ENCODE measurements at regions not wholly inside any gene's neighbourhood (a gene's known extent, or its start where the extent isn't known, plus 50 kb on each side); places are given as distances from the start of the nearest gene placed in this dataset.

DNA sequence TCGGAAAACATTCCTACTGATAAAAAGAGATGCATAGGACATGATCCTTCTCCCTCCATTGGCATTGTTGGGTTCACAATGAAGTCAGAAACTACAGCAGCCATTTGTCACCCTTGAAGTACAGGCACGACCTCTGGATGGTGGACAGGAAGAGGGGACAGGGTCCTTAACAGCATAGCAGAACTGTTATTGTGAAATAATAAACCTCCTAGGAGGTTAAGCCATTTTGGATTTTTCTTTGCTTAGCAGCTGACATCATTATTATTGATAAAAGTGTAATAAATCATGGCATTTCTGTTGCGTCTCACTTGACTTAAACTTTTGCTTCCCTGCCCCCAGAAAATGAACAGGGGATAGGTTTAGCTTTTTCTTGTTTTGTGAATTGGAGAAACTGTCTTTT, 134.3 kb upstream of the SASH1 start:
- no peaks in the 10 kb centered on the region for H3K9me3 Mint-ChIP-seq
- H3K9ac ChIP-seq (ENCODE audit: extremely low read depth, low read length, poor library complexity, severe bottlenecking): no peak overlapping the region
- H3K4me1 Mint-ChIP-seq: peaks cover 4% of the 10 kb centered on the region
- no peak overlapping the region for H3K27ac Mint-ChIP-seq
- H3K27me3 ChIP-seq (ENCODE audit: control insufficient read depth, insufficient read depth, low read length, poor library complexity, severe bottlenecking): no peaks in the 10 kb centered on the region
- H3K9me3 ChIP-seq (ENCODE audit: control insufficient read depth, low read length): no peaks in the 10 kb centered on the region
- H3K4me3 Mint-ChIP-seq: no peak overlapping the region
- no peaks in the 10 kb centered on the region for H3K4me1 ChIP-seq (ENCODE audit: control insufficient read depth, insufficient read depth, low read length)
- no peak overlapping the region for H3K27ac ChIP-seq (ENCODE audit: low read depth, low read length)
- WGBS, 2 experiments (ENCODE audit: insufficient coverage in 1 of 2, insufficient read length in 1 of 2): 92 to 94% methylated on average over 2 to 3 of the region's 3 CpGs
- TF ChIP-seq, protein P1, sequence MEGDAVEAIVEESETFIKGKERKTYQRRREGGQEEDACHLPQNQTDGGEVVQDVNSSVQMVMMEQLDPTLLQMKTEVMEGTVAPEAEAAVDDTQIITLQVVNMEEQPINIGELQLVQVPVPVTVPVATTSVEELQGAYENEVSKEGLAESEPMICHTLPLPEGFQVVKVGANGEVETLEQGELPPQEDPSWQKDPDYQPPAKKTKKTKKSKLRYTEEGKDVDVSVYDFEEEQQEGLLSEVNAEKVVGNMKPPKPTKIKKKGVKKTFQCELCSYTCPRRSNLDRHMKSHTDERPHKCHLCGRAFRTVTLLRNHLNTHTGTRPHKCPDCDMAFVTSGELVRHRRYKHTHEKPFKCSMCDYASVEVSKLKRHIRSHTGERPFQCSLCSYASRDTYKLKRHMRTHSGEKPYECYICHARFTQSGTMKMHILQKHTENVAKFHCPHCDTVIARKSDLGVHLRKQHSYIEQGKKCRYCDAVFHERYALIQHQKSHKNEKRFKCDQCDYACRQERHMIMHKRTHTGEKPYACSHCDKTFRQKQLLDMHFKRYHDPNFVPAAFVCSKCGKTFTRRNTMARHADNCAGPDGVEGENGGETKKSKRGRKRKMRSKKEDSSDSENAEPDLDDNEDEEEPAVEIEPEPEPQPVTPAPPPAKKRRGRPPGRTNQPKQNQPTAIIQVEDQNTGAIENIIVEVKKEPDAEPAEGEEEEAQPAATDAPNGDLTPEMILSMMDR (conservative IDR thresholded peaks at IDR 0.05): no peak
- no peaks in the 10 kb centered on the region for H3K36me3 ChIP-seq (ENCODE audit: control insufficient read depth, insufficient read depth, low read length)
- H3K4me3 ChIP-seq (ENCODE audit: low read length): no peak overlapping the region
- H3K36me3 Mint-ChIP-seq (ENCODE audit: low read depth): no peaks in the 10 kb centered on the region
- H3K27me3 Mint-ChIP-seq (ENCODE audit: insufficient read depth): no peaks in the 10 kb centered on the region
- DNase-seq: no peak

DNA sequence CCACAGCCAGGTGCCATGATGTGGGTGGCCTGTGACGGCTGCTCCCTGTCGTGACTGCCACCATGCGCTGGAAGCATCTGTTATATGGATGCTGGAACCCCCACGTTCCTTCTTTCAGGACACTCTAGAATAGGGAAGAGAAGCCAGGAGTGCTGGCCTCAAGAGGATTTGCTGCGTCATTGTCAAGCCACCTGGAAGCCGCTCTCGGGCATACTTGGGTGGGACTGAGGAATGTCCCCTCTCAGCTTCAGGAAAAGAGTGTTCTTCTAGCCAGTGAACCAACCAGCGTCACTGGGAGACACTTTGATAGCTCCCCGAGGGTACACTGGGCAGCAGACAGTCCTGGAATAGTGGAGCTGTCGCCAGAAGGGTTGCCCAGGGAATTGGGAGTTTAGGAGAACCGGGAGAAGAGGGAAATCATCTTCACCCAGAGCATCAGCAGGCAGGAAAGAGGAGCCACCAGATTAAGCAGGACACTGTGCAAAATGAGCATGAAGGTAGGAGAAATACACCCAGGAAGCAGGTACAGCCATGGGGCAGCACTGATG, 130.8 kb upstream of the SASH1 start:
- peaks cover 4% of the 10 kb centered on the region for H3K4me1 Mint-ChIP-seq
- Histone ChIP-seq H3K36me3 (ENCODE audit: control insufficient read depth, insufficient read depth, low read length) (no peaks in the 10 kb centered on the region), H3K9ac (ENCODE audit: extremely low read depth, low read length, poor library complexity, severe bottlenecking) (no peak overlapping the region), H3K4me3 (ENCODE audit: low read length) (no peak overlapping the region), H3K27ac (ENCODE audit: low read depth, low read length) (no peak overlapping the region), H3K4me1 (ENCODE audit: control insufficient read depth, insufficient read depth, low read length) (no peaks in the 10 kb centered on the region), H3K27me3 (ENCODE audit: control insufficient read depth, insufficient read depth, low read length, poor library complexity, severe bottlenecking) (no peaks in the 10 kb centered on the region), H3K9me3 (ENCODE audit: control insufficient read depth, low read length) (no peaks in the 10 kb centered on the region)
- 92 to 95% methylated on average over 10 to 11 of the region's 11 CpGs for WGBS, 2 experiments (ENCODE audit: insufficient coverage in 1 of 2, insufficient read length in 1 of 2)
- DNase-seq: no peak
- peaks cover 3% of the 10 kb centered on the region for H3K27me3 Mint-ChIP-seq (ENCODE audit: insufficient read depth)
- no peaks in the 10 kb centered on the region for H3K36me3 Mint-ChIP-seq (ENCODE audit: low read depth)
- no peaks in the 10 kb centered on the region for H3K9me3 Mint-ChIP-seq
- peak overlapping the region; percentile 40 for H3K27ac Mint-ChIP-seq
- no peak overlapping the region for H3K4me3 Mint-ChIP-seq
- TF ChIP-seq, protein P1 (conservative IDR thresholded peaks at IDR 0.05): no peak

DNA sequence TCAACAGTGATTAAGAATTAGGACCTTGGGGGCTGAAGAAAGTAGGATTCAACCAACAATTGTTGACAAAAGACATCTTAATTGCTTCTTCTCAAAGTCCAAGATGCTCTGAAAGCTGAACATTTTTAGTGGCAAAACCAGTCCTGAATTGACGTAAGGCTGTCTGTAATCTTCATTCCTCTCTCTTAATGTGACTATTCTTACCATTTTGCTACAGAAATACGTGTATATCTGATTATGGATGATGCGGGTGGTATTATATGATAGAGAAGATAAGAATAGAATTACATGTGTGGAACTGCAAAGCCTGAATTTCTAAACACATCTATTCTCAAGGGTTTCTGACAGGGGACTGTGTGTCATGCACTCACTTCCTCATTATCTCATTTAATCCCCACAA, 130.3 kb upstream of the SASH1 start:
- Mint-ChIP-seq H3K27ac (no peak overlapping the region), H3K9me3 (no peaks in the 10 kb centered on the region), H3K27me3 (ENCODE audit: insufficient read depth) (peaks cover 3% of the 10 kb centered on the region), H3K36me3 (ENCODE audit: low read depth) (no peaks in the 10 kb centered on the region), H3K4me3 (no peak overlapping the region), H3K4me1 (peaks cover 4% of the 10 kb centered on the region)
- no peaks in the 10 kb centered on the region for H3K9me3 ChIP-seq (ENCODE audit: control insufficient read depth, low read length)
- WGBS, 2 experiments (ENCODE audit: insufficient coverage in 1 of 2, insufficient read length in 1 of 2): 82 to 91% methylated on average over 1 to 3 of the region's 3 CpGs
- no peaks in the 10 kb centered on the region for H3K36me3 ChIP-seq (ENCODE audit: control insufficient read depth, insufficient read depth, low read length)
- H3K4me3 ChIP-seq (ENCODE audit: low read length): no peak overlapping the region
- no peak overlapping the region for H3K27ac ChIP-seq (ENCODE audit: low read depth, low read length)
- TF ChIP-seq, protein P1 (conservative IDR thresholded peaks at IDR 0.05): no peak
- H3K4me1 ChIP-seq (ENCODE audit: control insufficient read depth, insufficient read depth, low read length): no peaks in the 10 kb centered on the region
- H3K9ac ChIP-seq (ENCODE audit: extremely low read depth, low read length, poor library complexity, severe bottlenecking): no peak overlapping the region
- no peak for DNase-seq
- no peaks in the 10 kb centered on the region for H3K27me3 ChIP-seq (ENCODE audit: control insufficient read depth, insufficient read depth, low read length, poor library complexity, severe bottlenecking)

Data from endodermal cell (in vitro differentiated cells).